Anterior cingulate cortex (tissue), 58 donors: ENCODE measurements at regions not wholly inside any gene's neighbourhood (a gene's known extent, or its start where the extent isn't known, plus 50 kb on each side); places are given as distances from the start of the nearest gene placed in this dataset.
"Not testable (repeated sequence)": the region's sequence is repeated elsewhere in the genome, so short reads cannot be mapped to it uniquely, and the experiment has no call there.

ENCODE experiments used
- DNase-seq, 58 donors: peaks; one replicate each; lab custom pipeline; 2025; lab: John Stamatoyannopoulos, UW

GRCh38 chr6:9254251-9254650 lies 818.9 kb upstream of the SLC35B3 start:
- no peak for DNase-seq

GRCh38 chr6:9252799-9253198 lies 817.5 kb upstream of the SLC35B3 start:
- no peak for DNase-seq

- peak in 12 of 58 donors; percentile 0 to 28 (median 1) for DNase-seq
These were observed 815.5 kb upstream of the SLC35B3 start for GRCh38 chr6:9250852-9251251.

GRCh38 chr6:9248133-9248532 lies 812.8 kb upstream of the SLC35B3 start:
- no peak for DNase-seq

- DNase-seq = no peak
These were observed 805.5 kb upstream of the SLC35B3 start for GRCh38 chr6:9240861-9241260.

GRCh38 chr6:9236443-9236842 lies 801.1 kb upstream of the SLC35B3 start:
- DNase-seq = no peak

- no peak for DNase-seq
These were observed 798.3 kb upstream of the SLC35B3 start for GRCh38 chr6:9233686-9234085.

GRCh38 chr6:9233226-9233625 lies 797.9 kb upstream of the SLC35B3 start:
- DNase-seq = no peak

GRCh38 chr6:9225441-9225871 lies 790.1 kb upstream of the SLC35B3 start:
- no peak for DNase-seq

- DNase-seq = no peak
These were observed 789.2 kb upstream of the SLC35B3 start for GRCh38 chr6:9224539-9224938.

GRCh38 chr6:9213717-9214116 lies 778.4 kb upstream of the SLC35B3 start:
- not testable (repeated sequence) for DNase-seq

GRCh38 chr6:9208966-9209365 lies 773.6 kb upstream of the SLC35B3 start:
- DNase-seq = no peak

GRCh38 chr6:9205645-9206044 lies 770.3 kb upstream of the SLC35B3 start:
- DNase-seq = no peak

GRCh38 chr6:9204171-9204570 lies 768.8 kb upstream of the SLC35B3 start:
- no peak for DNase-seq

- no peak for DNase-seq
These were observed 765.4 kb upstream of the SLC35B3 start for GRCh38 chr6:9200712-9201111.

GRCh38 chr6:9197726-9198125 lies 762.4 kb upstream of the SLC35B3 start:
- DNase-seq = no peak

GRCh38 chr6:9195322-9195721 lies 760.0 kb upstream of the SLC35B3 start:
- no peak for DNase-seq

GRCh38 chr6:9192405-9192909 lies 757.1 kb upstream of the SLC35B3 start:
- DNase-seq = no peak

- DNase-seq = no peak
These were observed 750.8 kb upstream of the SLC35B3 start for GRCh38 chr6:9186148-9186547.

- DNase-seq = no peak
These were observed 742.7 kb upstream of the SLC35B3 start for GRCh38 chr6:9178071-9178470.

- no peak for DNase-seq
These were observed 737.9 kb upstream of the SLC35B3 start for GRCh38 chr6:9173229-9173628.

GRCh38 chr6:9172096-9172495 lies 736.8 kb upstream of the SLC35B3 start:
- DNase-seq = no peak

- no peak for DNase-seq
These were observed 733.3 kb upstream of the SLC35B3 start for GRCh38 chr6:9168669-9169068.
